ENCODE measurements at regions not wholly inside any gene's neighbourhood (a gene's known extent, or its start where the extent isn't known, plus 50 kb on each side); places are given as distances from the start of the nearest gene placed in this dataset.

DNA sequence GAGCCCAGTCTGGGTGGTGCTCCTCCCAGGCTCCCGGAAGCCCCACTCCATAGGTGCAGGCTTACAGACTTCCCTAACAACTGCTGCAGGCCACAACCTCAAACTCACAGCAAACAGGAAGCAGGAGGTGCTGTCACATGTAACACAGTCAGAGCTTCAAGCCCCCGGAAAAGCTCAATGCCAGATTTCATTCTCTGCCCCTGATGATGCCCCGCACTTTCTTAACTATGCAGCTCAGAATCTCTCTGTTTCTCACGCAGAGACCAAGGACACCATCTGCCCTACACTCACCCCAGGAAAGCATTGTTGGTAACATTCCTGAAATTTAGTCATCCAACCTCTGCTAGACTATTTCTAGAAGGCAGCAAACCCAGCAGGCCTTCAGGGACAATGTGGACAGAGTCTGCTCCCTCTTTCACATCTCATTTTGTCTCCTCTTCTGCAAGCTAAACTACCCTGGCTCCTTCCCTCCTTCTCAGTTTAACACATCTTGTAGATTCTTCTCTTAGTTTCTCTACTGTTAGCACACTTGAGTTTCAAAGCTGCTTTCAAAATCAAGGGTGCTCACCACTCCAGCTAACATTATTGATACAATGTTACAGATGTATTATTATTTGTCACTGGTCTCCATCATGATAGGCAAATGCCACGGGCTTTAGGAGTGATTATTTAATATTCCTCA is 162.5 kb downstream of the KCTD12 start:
- Mint-ChIP-seq H3K9me3 (ENCODE audit: unreplicated experiment) (peaks cover 5% of the 10 kb centered on the region), H3K27me3 (ENCODE audit: low read depth, unreplicated experiment) (no peaks in the 10 kb centered on the region), H3K4me3 (ENCODE audit: unreplicated experiment) (no peak overlapping the region), H3K4me1 (ENCODE audit: low read depth, unreplicated experiment) (peaks cover 16% of the 10 kb centered on the region), H3K27ac (ENCODE audit: unreplicated experiment) (no peak overlapping the region), H3K36me3 (ENCODE audit: low read depth, unreplicated experiment) (no peaks in the 10 kb centered on the region)
- Histone ChIP-seq H2AFZ (ENCODE audit: low read depth, low read length) (peak overlapping the region; percentile 67), H3K9me3 (ENCODE audit: insufficient read depth, low read depth, low read length) (peaks cover 2% of the 10 kb centered on the region), H3K9ac (ENCODE audit: low read length) (peak overlapping the region; percentile 35), H3K4me1 (ENCODE audit: insufficient read depth, low read length) (peaks cover 16% of the 10 kb centered on the region), H4K20me1 (ENCODE audit: insufficient read depth, low read length) (no peaks in the 10 kb centered on the region), H3K27ac (ENCODE audit: low read depth, low read length) (peak overlapping the region; percentile 65), H3K36me3 (ENCODE audit: insufficient read depth, low read length) (no peaks in the 10 kb centered on the region), H3K4me3 (ENCODE audit: insufficient read depth, low read depth, low read length) (no peak overlapping the region), H3K79me2 (ENCODE audit: insufficient read depth, low read length) (no peaks in the 10 kb centered on the region), H3K27me3 (ENCODE audit: insufficient read depth, low read length) (no peaks in the 10 kb centered on the region), H3K4me2 (ENCODE audit: low read length) (peak overlapping the region; percentile 47)
- TF ChIP-seq, protein P1, sequence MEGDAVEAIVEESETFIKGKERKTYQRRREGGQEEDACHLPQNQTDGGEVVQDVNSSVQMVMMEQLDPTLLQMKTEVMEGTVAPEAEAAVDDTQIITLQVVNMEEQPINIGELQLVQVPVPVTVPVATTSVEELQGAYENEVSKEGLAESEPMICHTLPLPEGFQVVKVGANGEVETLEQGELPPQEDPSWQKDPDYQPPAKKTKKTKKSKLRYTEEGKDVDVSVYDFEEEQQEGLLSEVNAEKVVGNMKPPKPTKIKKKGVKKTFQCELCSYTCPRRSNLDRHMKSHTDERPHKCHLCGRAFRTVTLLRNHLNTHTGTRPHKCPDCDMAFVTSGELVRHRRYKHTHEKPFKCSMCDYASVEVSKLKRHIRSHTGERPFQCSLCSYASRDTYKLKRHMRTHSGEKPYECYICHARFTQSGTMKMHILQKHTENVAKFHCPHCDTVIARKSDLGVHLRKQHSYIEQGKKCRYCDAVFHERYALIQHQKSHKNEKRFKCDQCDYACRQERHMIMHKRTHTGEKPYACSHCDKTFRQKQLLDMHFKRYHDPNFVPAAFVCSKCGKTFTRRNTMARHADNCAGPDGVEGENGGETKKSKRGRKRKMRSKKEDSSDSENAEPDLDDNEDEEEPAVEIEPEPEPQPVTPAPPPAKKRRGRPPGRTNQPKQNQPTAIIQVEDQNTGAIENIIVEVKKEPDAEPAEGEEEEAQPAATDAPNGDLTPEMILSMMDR (IDR thresholded peaks at IDR 0.05; ENCODE audit: insufficient read depth, low read depth, low read length), result no peak
- no peak for TF ChIP-seq EZH2 (IDR thresholded peaks at IDR 0.05; ENCODE audit: insufficient read depth, low read length)
- DNase-seq (ENCODE audit: low read depth), result peak; percentile 87
- FAIRE-seq, result peak; percentile 98

GRCh38 chr13:76722782-76723181 is 163.4 kb downstream of the KCTD12 start:
- Histone ChIP-seq H3K4me2 (ENCODE audit: low read length) (peak overlapping the region; percentile 47), H3K4me3 (ENCODE audit: insufficient read depth, low read depth, low read length) (no peak overlapping the region), H3K4me1 (ENCODE audit: insufficient read depth, low read length) (peaks cover 16% of the 10 kb centered on the region), H2AFZ (ENCODE audit: low read depth, low read length) (no peak overlapping the region), H3K9ac (ENCODE audit: low read length) (no peak overlapping the region), H3K36me3 (ENCODE audit: insufficient read depth, low read length) (no peaks in the 10 kb centered on the region), H3K27me3 (ENCODE audit: insufficient read depth, low read length) (no peaks in the 10 kb centered on the region), H3K27ac (ENCODE audit: low read depth, low read length) (no peak overlapping the region), H3K79me2 (ENCODE audit: insufficient read depth, low read length) (no peaks in the 10 kb centered on the region), H4K20me1 (ENCODE audit: insufficient read depth, low read length) (no peaks in the 10 kb centered on the region), H3K9me3 (ENCODE audit: insufficient read depth, low read depth, low read length) (peaks cover 2% of the 10 kb centered on the region)
- Mint-ChIP-seq H3K27ac (ENCODE audit: unreplicated experiment) (no peak overlapping the region), H3K9me3 (ENCODE audit: unreplicated experiment) (peaks cover 5% of the 10 kb centered on the region), H3K27me3 (ENCODE audit: low read depth, unreplicated experiment) (no peaks in the 10 kb centered on the region), H3K36me3 (ENCODE audit: low read depth, unreplicated experiment) (no peaks in the 10 kb centered on the region), H3K4me1 (ENCODE audit: low read depth, unreplicated experiment) (peaks cover 19% of the 10 kb centered on the region), H3K4me3 (ENCODE audit: unreplicated experiment) (no peak overlapping the region)
- TF ChIP-seq, protein P1 (IDR thresholded peaks at IDR 0.05; ENCODE audit: insufficient read depth, low read depth, low read length), result no peak
- TF ChIP-seq EZH2 (IDR thresholded peaks at IDR 0.05; ENCODE audit: insufficient read depth, low read length), result no peak
- no peak for DNase-seq (ENCODE audit: low read depth)
- no peak for FAIRE-seq

DNA sequence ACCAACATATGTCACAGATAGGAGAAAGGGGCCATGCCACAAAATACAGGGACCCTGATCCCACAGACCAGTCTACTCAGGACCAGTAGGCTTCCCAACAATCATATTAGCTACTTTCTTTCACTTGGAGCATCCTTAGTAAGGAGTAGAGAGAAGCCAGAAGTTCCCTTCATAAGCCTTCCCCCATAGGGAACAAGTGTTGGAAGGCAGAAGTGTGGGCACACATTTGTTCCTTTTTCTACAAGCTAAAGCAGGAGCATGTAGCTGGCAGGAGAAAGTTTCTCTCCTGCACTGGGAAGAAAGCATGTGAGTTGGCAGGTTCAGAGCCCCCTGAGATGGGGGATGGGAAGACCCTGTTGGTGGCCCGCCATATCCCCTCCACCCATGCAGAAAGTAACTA is 165.4 kb downstream of the KCTD12 start:
- H3K27ac Mint-ChIP-seq (ENCODE audit: unreplicated experiment), result peak overlapping the region; percentile 77
- no peak overlapping the region for H3K4me3 Mint-ChIP-seq (ENCODE audit: unreplicated experiment)

More for the DNA sequence above, 165.4 kb downstream of the KCTD12 start:
- DNase-seq (ENCODE audit: low read depth) (no peak), FAIRE-seq (no peak)
- no peak overlapping the region for H3K27ac ChIP-seq (ENCODE audit: low read depth, low read length)
- H3K9me3 ChIP-seq (ENCODE audit: insufficient read depth, low read depth, low read length), result no peaks in the 10 kb centered on the region
- no peaks in the 10 kb centered on the region for H4K20me1 ChIP-seq (ENCODE audit: insufficient read depth, low read length)
- no peaks in the 10 kb centered on the region for H3K36me3 ChIP-seq (ENCODE audit: insufficient read depth, low read length)
- H3K79me2 ChIP-seq (ENCODE audit: insufficient read depth, low read length), result no peaks in the 10 kb centered on the region
- no peak overlapping the region for H2AFZ ChIP-seq (ENCODE audit: low read depth, low read length)
- H3K9ac ChIP-seq (ENCODE audit: low read length), result no peak overlapping the region
- H3K27me3 Mint-ChIP-seq (ENCODE audit: low read depth, unreplicated experiment), result no peaks in the 10 kb centered on the region
- H3K4me2 ChIP-seq (ENCODE audit: low read length), result no peak overlapping the region
- peaks cover 16% of the 10 kb centered on the region for H3K4me1 ChIP-seq (ENCODE audit: insufficient read depth, low read length)
- TF ChIP-seq EZH2 (IDR thresholded peaks at IDR 0.05; ENCODE audit: insufficient read depth, low read length), result no peak
- TF ChIP-seq, protein P1 (IDR thresholded peaks at IDR 0.05; ENCODE audit: insufficient read depth, low read depth, low read length), result no peak
- no peaks in the 10 kb centered on the region for H3K9me3 Mint-ChIP-seq (ENCODE audit: unreplicated experiment)
- no peaks in the 10 kb centered on the region for H3K36me3 Mint-ChIP-seq (ENCODE audit: low read depth, unreplicated experiment)
- peaks cover 19% of the 10 kb centered on the region for H3K4me1 Mint-ChIP-seq (ENCODE audit: low read depth, unreplicated experiment)
- H3K27me3 ChIP-seq (ENCODE audit: insufficient read depth, low read length), result no peaks in the 10 kb centered on the region
- no peak overlapping the region for H3K4me3 ChIP-seq (ENCODE audit: insufficient read depth, low read depth, low read length)
